ENCODE measurements at regions not wholly inside any gene's neighbourhood (a gene's known extent, or its start where the extent isn't known, plus 50 kb on each side); places are given as distances from the start of the nearest gene placed in this dataset.

DNA sequence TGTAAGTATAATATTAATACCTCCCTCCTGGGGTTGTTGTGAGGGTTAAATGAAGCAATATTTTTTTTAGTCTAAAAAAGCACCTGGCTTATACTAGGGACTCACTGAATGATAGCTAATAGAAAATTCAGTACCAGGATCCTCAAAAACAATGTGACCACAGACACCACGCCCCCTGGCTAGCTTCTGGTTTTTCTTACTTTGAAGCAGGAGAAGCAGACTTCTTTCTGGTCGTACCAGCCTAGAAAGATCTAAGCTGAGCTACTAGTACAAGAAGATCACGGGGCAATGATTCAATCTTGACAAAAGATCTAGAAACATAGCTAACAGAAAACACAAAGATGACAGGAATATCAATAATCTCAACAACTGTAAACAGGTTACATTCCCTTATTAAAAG is 218.5 kb upstream of the SLC30A5 start:
- Mint-ChIP-seq H3K36me3 (no peaks in the 10 kb centered on the region), H3K27ac (no peak overlapping the region), H3K4me1 (no peaks in the 10 kb centered on the region), H3K27me3 (no peaks in the 10 kb centered on the region), H3K4me3 (no peak overlapping the region), H3K9me3 (peaks cover 2% of the 10 kb centered on the region)
- no peak for ATAC-seq

- Mint-ChIP-seq H3K4me1 (no peaks in the 10 kb centered on the region), H3K4me3 (no peak overlapping the region), H3K27ac (no peak overlapping the region), H3K9me3 (peaks cover 3% of the 10 kb centered on the region), H3K27me3 (no peaks in the 10 kb centered on the region), H3K36me3 (no peaks in the 10 kb centered on the region)
- no peak for ATAC-seq
Measured at GRCh38 chr5:68883436-68883835, 210.4 kb upstream of the SLC30A5 start.

DNA sequence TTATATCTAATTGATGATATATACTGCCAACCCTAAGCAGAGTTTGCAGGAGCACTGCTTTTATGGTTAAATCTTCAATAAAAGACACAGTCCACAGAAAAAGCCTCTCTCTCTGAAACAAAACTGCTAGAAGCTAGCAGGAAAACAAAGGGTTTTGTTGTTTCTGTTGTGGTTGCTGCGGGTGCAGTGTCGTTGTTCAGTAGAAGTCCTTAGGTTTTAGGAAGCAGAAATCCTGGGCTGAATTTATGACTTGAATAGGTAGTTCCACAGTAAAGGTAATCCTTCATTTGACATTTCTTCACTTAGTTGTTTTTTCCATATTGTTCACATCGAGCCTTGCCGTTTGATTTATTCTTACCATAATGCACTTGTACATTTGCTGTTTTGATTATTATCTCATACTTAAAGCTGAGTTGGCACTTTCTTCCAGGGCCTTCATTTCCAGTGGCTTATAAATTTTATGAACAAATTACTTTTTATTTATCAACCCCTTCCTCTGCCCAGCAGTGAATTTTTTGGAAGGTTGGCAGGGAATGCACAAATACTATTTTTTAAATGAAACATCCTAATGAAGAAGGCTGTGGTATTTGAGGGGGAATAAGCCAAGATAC is 209.6 kb upstream of the SLC30A5 start:
- Mint-ChIP-seq H3K4me1 (no peaks in the 10 kb centered on the region), H3K9me3 (peaks cover 3% of the 10 kb centered on the region), H3K27ac (no peak overlapping the region), H3K36me3 (no peaks in the 10 kb centered on the region), H3K4me3 (no peak overlapping the region), H3K27me3 (no peaks in the 10 kb centered on the region)
- ATAC-seq = no peak

DNA sequence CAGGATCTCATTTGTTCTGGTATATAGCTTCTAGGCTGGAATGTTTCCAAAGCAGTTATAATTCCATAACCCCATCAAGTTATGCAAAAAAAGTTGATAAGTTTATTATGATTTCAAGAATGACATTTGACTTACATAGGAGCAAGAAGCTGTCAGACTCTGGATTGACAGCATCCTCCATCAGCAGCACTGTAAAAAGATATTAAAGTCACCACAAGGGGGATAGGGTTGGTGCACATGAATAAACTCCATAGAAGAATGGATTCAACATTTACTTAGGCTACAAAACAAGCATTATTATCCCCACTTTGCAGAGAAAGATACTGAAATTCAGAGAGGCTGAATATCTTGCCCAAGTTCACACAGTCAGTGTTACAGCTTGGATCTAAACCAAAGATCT is 208.9 kb upstream of the SLC30A5 start:
- Mint-ChIP-seq H3K27me3 (no peaks in the 10 kb centered on the region), H3K27ac (no peak overlapping the region), H3K4me3 (no peak overlapping the region), H3K4me1 (no peaks in the 10 kb centered on the region), H3K36me3 (no peaks in the 10 kb centered on the region), H3K9me3 (peaks cover 3% of the 10 kb centered on the region)
- ATAC-seq = no peak

DNA sequence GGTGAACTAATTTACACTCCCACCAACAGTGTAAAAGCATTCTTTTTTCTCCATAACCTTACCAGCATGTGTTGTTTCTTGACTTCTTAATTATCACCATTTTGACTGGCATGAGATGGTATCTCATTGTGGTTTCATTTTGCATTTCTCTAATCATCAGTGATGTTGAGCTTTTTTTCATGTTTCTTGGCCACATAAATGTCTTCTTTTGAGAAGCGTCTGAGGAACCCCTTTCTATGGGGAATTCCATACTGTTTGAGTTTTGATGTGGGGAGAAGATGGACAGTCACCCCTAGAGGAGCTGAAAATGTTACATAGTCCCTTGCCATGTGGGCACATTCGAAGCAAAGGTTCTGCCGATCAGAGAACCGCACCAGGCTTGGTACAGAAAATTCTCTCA is 207.0 kb upstream of the SLC30A5 start:
- H3K4me3 Mint-ChIP-seq = no peak overlapping the region

DNA sequence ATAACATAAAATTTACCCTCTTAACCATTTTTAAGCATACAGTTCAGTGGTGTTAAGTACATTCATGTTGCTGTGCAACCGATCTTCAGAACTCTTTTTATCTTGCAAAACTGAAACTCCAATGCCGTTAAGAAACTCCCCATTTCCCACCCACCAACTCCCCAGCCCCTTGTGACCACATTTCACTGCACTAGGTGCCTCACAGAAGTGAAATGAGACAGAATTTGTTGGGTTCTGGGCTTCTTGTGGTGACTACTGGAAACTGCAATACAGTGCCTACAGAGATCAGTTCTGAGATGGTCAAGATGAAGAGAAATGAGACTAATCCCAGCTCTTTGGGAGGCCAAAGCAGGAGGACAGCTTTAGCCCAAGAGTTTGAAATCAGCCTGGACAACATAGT is 202.1 kb upstream of the SLC30A5 start:
- Mint-ChIP-seq H3K36me3 (no peaks in the 10 kb centered on the region), H3K9me3 (no peaks in the 10 kb centered on the region), H3K27me3 (no peaks in the 10 kb centered on the region), H3K4me3 (no peak overlapping the region), H3K4me1 (no peaks in the 10 kb centered on the region), H3K27ac (no peak overlapping the region)
- peak; percentile 41 for ATAC-seq

More for the DNA sequence above, 207.0 kb upstream of the SLC30A5 start:
- H3K27me3 Mint-ChIP-seq = no peaks in the 10 kb centered on the region
- H3K27ac Mint-ChIP-seq = no peak overlapping the region
- no peaks in the 10 kb centered on the region for H3K4me1 Mint-ChIP-seq
- H3K9me3 Mint-ChIP-seq = peaks cover 3% of the 10 kb centered on the region
- ATAC-seq = no peak
- no peaks in the 10 kb centered on the region for H3K36me3 Mint-ChIP-seq

DNA sequence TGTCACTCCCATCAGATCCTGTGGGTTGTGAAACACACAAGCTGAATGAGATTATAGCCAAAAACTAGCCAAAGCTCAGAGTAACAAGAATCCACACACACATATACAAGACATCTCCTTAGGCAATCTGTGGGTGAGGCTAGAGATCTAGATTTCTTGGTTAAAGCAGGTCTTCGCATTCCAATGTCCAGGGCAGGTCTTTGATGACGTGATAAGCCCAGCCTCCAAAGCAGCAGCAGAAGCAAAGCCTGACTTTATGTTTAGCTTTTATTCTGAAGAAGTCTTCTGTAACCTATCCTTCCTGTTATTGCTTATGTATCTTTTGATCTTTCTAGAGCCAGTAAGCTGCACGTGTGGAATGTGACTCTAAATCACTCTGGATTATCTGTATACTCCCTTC is 199.1 kb upstream of the SLC30A5 start:
- Mint-ChIP-seq H3K27ac (no peak overlapping the region), H3K27me3 (no peaks in the 10 kb centered on the region)

GRCh38 chr5:68898951-68899471 is 194.8 kb upstream of the SLC30A5 start:
- ATAC-seq = no peak
- Mint-ChIP-seq H3K27ac (no peak overlapping the region), H3K36me3 (no peaks in the 10 kb centered on the region), H3K4me1 (no peaks in the 10 kb centered on the region), H3K9me3 (no peaks in the 10 kb centered on the region), H3K27me3 (no peaks in the 10 kb centered on the region), H3K4me3 (no peak overlapping the region)

More for the DNA sequence above, 199.1 kb upstream of the SLC30A5 start:
- no peaks in the 10 kb centered on the region for H3K4me1 Mint-ChIP-seq
- H3K9me3 Mint-ChIP-seq = no peaks in the 10 kb centered on the region
- no peaks in the 10 kb centered on the region for H3K36me3 Mint-ChIP-seq
- ATAC-seq = no peak
- H3K4me3 Mint-ChIP-seq = no peak overlapping the region

DNA sequence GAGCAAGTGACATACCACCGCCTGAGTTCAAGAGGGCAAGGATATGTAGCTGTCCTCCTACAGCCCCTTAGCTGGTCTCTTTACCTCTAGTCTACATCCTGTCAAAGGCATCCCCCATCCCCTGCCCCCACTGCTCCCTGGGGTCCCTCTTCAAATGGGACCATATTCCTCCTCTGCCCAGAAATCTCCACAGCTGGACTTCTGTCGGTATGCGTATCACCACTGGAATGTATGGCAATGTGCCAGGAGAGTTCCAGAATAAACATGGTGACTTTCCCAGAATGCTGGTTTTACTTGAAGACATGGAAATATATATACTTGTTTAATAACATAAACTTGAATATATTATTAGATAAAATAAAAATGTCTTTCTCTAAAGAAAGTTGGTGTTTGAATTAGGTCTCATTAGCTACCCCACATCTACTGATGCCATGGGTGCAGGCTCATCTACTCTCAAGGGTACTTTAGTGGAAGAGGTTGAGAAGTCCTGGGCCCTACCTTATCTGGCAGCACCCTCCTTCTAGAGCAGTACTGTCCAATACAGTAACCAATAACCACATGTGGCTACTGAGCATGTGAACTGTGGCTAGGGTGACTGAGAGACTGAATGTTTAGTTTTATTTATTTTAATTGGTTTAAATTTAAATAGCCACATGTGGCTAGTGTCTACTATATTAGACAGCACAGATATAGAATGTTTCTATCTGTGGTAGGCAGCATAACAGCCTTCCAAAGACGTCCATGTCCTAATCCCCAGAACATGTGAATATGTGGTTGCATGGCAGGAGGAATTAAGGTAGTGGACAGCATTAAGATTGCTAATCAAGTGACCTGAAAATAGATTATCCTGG is 181.7 kb upstream of the SLC30A5 start:
- Mint-ChIP-seq H3K27ac (no peak overlapping the region), H3K36me3 (no peaks in the 10 kb centered on the region), H3K27me3 (no peaks in the 10 kb centered on the region), H3K4me1 (no peaks in the 10 kb centered on the region), H3K4me3 (no peak overlapping the region), H3K9me3 (peaks cover 2% of the 10 kb centered on the region)
- ATAC-seq = no peak

DNA sequence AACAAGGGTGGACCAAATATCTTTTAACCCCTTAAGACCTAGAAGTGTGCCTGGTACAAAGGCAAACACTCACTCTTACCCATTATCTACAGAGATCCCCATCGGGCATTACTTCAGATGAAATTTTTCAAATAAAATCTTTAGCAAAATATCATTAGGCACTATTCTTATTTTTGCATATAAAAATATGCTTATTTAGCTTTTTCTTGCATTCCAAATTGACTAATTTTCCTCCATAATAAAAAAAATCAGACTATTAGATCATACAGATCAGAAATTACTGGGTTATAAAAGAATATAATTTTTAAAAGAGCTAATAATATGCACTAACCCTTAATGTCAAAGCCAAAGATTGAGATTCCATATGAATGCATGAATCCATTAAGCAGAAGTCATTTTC is 178.7 kb upstream of the SLC30A5 start:
- Mint-ChIP-seq H3K4me1 (no peaks in the 10 kb centered on the region), H3K27ac (no peak overlapping the region), H3K4me3 (no peak overlapping the region), H3K36me3 (no peaks in the 10 kb centered on the region), H3K27me3 (no peaks in the 10 kb centered on the region), H3K9me3 (peaks cover 7% of the 10 kb centered on the region)
- no peak for ATAC-seq

GRCh38 chr5:68918306-68918705 is 175.5 kb upstream of the SLC30A5 start:
- Mint-ChIP-seq H3K9me3 (peaks cover 7% of the 10 kb centered on the region), H3K36me3 (no peaks in the 10 kb centered on the region), H3K27ac (no peak overlapping the region), H3K27me3 (peaks cover 1% of the 10 kb centered on the region), H3K4me3 (no peak overlapping the region), H3K4me1 (no peaks in the 10 kb centered on the region)
- ATAC-seq = no peak

DNA sequence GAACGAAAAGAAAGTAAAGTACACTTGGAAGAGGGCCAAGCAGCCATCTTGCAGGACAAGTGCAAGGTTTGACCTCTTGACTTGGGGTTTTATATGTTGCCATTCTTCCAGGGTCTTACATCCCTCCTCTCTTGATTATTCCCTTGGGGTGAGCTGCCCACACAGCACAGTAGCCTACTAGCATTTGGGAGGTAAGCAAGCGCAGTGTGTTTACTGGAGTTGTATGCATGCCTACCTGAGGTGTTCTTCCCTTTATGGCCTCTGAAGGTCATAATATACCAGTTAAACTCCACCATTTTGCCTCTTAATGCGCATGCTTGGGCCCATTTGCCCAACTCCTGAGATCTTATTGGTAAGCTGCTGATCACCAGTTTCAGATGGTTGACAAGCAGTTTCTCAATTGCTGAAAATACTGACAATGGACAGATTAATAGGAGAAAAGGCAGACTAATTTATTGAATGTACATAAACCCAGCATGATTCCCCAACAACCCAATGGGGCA is 173.8 kb upstream of the SLC30A5 start:
- H3K27ac Mint-ChIP-seq = no peak overlapping the region
- peaks cover 7% of the 10 kb centered on the region for H3K9me3 Mint-ChIP-seq
- H3K4me3 Mint-ChIP-seq = no peak overlapping the region
- no peak for ATAC-seq
- no peaks in the 10 kb centered on the region for H3K36me3 Mint-ChIP-seq
- no peaks in the 10 kb centered on the region for H3K4me1 Mint-ChIP-seq
- peaks cover 5% of the 10 kb centered on the region for H3K27me3 Mint-ChIP-seq

- ATAC-seq = peak; percentile 20
- Mint-ChIP-seq H3K4me1 (no peaks in the 10 kb centered on the region), H3K9me3 (peaks cover 7% of the 10 kb centered on the region)
Measured at GRCh38 chr5:68920888-68921287, 172.9 kb upstream of the SLC30A5 start.

DNA sequence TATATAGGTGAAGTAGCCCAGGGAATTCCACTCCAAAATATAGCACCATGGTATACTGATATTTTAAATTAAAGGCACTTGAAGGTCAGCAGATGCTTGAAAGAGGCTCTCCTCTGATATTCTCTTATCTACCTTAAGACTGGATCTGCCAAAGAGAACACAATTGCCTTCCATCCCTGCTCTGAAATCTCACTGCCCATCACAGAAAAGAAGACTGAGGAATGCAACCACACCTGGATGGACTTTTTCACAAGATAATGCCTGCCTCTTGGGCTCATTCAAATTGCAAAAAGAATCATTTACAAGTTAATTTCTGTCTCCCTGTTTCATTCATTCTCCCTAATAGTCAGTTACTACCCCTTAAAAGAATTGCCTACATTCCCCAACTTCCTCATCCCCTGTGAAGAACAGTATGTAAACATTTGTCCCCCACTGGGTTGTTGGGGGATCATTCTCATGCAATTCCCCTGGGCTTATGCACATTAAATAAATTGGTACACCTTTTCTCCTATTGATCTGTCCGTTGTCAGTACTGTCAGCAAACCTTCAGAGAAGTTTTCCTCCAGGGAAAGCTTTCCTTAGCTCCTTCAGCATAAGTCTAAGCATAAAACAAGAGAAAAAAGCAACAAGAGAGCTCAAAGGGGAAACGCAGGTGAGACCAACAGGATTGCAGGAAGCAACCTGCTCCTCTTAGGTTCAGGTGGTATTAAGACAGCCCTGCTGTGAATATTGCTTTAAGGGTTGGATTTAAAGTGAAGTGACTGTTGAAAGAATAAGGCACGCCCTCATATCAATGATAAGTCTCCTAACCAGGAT is 171.4 kb upstream of the SLC30A5 start:
- H3K36me3 Mint-ChIP-seq = no peaks in the 10 kb centered on the region
- peaks cover 5% of the 10 kb centered on the region for H3K27me3 Mint-ChIP-seq
- H3K27ac Mint-ChIP-seq = no peak overlapping the region
- H3K4me1 Mint-ChIP-seq = no peaks in the 10 kb centered on the region
- ATAC-seq = no peak
- peaks cover 7% of the 10 kb centered on the region for H3K9me3 Mint-ChIP-seq
- no peak overlapping the region for H3K4me3 Mint-ChIP-seq

More at GRCh38 chr5:68920888-68921287, 172.9 kb upstream of the SLC30A5 start:
- Mint-ChIP-seq H3K27ac (no peak overlapping the region), H3K36me3 (no peaks in the 10 kb centered on the region), H3K4me3 (no peak overlapping the region), H3K27me3 (peaks cover 5% of the 10 kb centered on the region)

DNA sequence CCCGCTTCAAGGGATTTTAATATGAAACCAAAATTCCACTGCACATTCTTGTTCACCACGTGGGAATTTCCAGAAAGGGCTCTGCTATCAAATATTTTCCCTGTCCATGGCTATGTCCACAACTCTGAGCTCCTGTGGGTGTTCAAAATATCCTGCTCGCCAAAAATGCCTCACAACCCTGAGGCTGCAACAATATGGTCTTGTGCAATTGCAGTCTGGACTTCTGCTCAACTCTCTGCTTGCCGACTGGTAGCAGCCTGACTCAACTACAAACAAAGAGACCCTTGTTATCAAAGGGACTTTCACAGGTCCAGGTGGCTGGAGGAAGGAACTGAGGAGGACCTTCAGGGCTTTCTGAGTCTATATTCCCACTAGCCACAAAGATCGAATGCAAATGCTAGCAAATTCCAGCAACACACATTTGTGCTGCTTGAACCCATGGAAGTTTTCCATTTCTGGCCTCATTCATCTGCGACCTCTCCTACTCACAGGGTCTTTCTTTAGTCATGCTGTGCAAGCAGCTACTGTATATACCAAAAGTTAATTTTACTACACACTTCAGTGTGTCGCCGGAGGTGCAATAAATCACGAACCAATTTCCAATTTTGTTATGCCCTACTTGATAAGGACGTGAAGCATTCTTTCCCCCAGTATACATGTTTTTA is 169.2 kb upstream of the SLC30A5 start:
- no peaks in the 10 kb centered on the region for H3K4me1 Mint-ChIP-seq
- no peak overlapping the region for H3K4me3 Mint-ChIP-seq
- H3K36me3 Mint-ChIP-seq = no peaks in the 10 kb centered on the region
- peaks cover 5% of the 10 kb centered on the region for H3K27me3 Mint-ChIP-seq
- no peaks in the 10 kb centered on the region for H3K9me3 Mint-ChIP-seq
- no peak for ATAC-seq
- no peak overlapping the region for H3K27ac Mint-ChIP-seq

All from stimulated activated memory B cell treated with anti-CD40 and anti-IgM and Interleukin-4, amounts not matched to agents 10 μg/mL and 1 μg/mL and 100 μg/mL, for 72 hours (primary cell).